ENCODE measurements at regions not wholly inside any gene's neighbourhood (a gene's known extent, or its start where the extent isn't known, plus 50 kb on each side); places are given as distances from the start of the nearest gene placed in this dataset.

- no peak for TF ChIP-seq CTCF (IDR thresholded peaks at IDR 0.05)
- Histone ChIP-seq H3K27me3 (replicated peaks; ENCODE audit: insufficient read depth) (no peaks in the 10 kb centered on the region), H3K27ac (no peak overlapping the region), H3K9me3 (no peaks in the 10 kb centered on the region), H3K4me1 (ENCODE audit: control insufficient read depth in 1 of 2, low read depth in 2 of 2) (peaks cover 10 to 22% of the 10 kb centered on the region in 2 donors), H3K36me3 (no peaks in the 10 kb centered on the region), H3K4me3 (no peak overlapping the region)
- ATAC-seq (ENCODE audit: insufficient number of reproducible peaks, low FRiP score, low read depth) (no peak), DNase-seq (ENCODE audit: low spot score) (no peak)
Measured at GRCh38 chr3:59540241-59540640, 490.4 kb upstream of the CFAP20DC start.

- Histone ChIP-seq H3K4me3 (no peak overlapping the region), H3K27ac (no peak overlapping the region), H3K27me3 (replicated peaks; ENCODE audit: insufficient read depth) (no peaks in the 10 kb centered on the region), H3K9me3 (no peaks in the 10 kb centered on the region), H3K36me3 (no peaks in the 10 kb centered on the region), H3K4me1 (ENCODE audit: control insufficient read depth in 1 of 2, low read depth in 2 of 2) (peaks cover 10 to 19% of the 10 kb centered on the region in 2 donors)
- no peak for TF ChIP-seq CTCF (IDR thresholded peaks at IDR 0.05)
- no peak for DNase-seq (ENCODE audit: low spot score)
- no peak for ATAC-seq (ENCODE audit: insufficient number of reproducible peaks, low FRiP score, low read depth)
Measured at GRCh38 chr3:59538753-59539432, 489.1 kb upstream of the CFAP20DC start.

- TF ChIP-seq CTCF (IDR thresholded peaks at IDR 0.05), result no peak
- Histone ChIP-seq H3K9me3 (no peaks in the 10 kb centered on the region), H3K36me3 (no peaks in the 10 kb centered on the region), H3K4me3 (no peak overlapping the region), H3K27me3 (replicated peaks; ENCODE audit: insufficient read depth) (no peaks in the 10 kb centered on the region), H3K4me1 (ENCODE audit: control insufficient read depth in 1 of 2, low read depth in 2 of 2) (peaks cover 10 to 19% of the 10 kb centered on the region in 2 donors), H3K27ac (no peak overlapping the region)
- DNase-seq (ENCODE audit: low spot score), result no peak
- ATAC-seq (ENCODE audit: insufficient number of reproducible peaks, low FRiP score, low read depth), result no peak
Measured at GRCh38 chr3:59535791-59536221, 486.0 kb upstream of the CFAP20DC start.

- Histone ChIP-seq H3K4me1 (ENCODE audit: control insufficient read depth in 1 of 2, low read depth in 2 of 2) (peaks cover 10 to 14% of the 10 kb centered on the region in 2 donors), H3K4me3 (no peak overlapping the region), H3K36me3 (no peaks in the 10 kb centered on the region), H3K27ac (no peak overlapping the region), H3K9me3 (no peaks in the 10 kb centered on the region), H3K27me3 (replicated peaks; ENCODE audit: insufficient read depth) (no peaks in the 10 kb centered on the region)
- ATAC-seq (ENCODE audit: insufficient number of reproducible peaks, low FRiP score, low read depth) (no peak), DNase-seq (ENCODE audit: low spot score) (no peak)
- no peak for TF ChIP-seq CTCF (IDR thresholded peaks at IDR 0.05)
Measured at GRCh38 chr3:59531994-59532393, 482.2 kb upstream of the CFAP20DC start.

GRCh38 chr3:59531066-59531745, 481.4 kb upstream of the CFAP20DC start:
- no peak for DNase-seq (ENCODE audit: low spot score)
- no peak overlapping the region for H3K27ac ChIP-seq
- H3K27me3 ChIP-seq (replicated peaks; ENCODE audit: insufficient read depth), result no peaks in the 10 kb centered on the region
- no peaks in the 10 kb centered on the region for H3K9me3 ChIP-seq
- H3K4me3 ChIP-seq, result no peak overlapping the region
- no peak for TF ChIP-seq CTCF (IDR thresholded peaks at IDR 0.05)
- peaks cover 4 to 8% of the 10 kb centered on the region in 2 donors for H3K4me1 ChIP-seq (ENCODE audit: control insufficient read depth in 1 of 2, low read depth in 2 of 2)
- H3K36me3 ChIP-seq, result no peaks in the 10 kb centered on the region
- ATAC-seq (ENCODE audit: insufficient number of reproducible peaks, low FRiP score, low read depth), result no peak
